ENCODE measurements at regions not wholly inside any gene's neighbourhood (a gene's known extent, or its start where the extent isn't known, plus 50 kb on each side); places are given as distances from the start of the nearest gene placed in this dataset.

- TF ChIP-seq CTCF (IDR thresholded peaks at IDR 0.05; ENCODE audit: low read length) (no peak), EZH2 (IDR thresholded peaks at IDR 0.05; ENCODE audit: borderline replicate concordance, low read length) (no peak)
- Histone ChIP-seq H3K9ac (ENCODE audit: low read length) (no peak overlapping the region), H3K4me1 (ENCODE audit: insufficient read depth, low read length, severe bottlenecking) (no peaks in the 10 kb centered on the region), H3K27ac (ENCODE audit: low read depth, low read length, poor library complexity, severe bottlenecking) (no peak overlapping the region), H3K27me3 (ENCODE audit: insufficient read depth, low read length) (no peaks in the 10 kb centered on the region), H3K9me2 (ENCODE audit: low read depth, low read length) (no peaks in the 10 kb centered on the region), H3K9me3 (ENCODE audit: low read length) (no peaks in the 10 kb centered on the region), H3K4me2 (ENCODE audit: low read length) (no peak overlapping the region), H3K79me2 (ENCODE audit: insufficient read depth, low read length) (no peaks in the 10 kb centered on the region), H3K36me3 (ENCODE audit: insufficient read depth, low read length) (no peaks in the 10 kb centered on the region), H3F3A (ENCODE audit: insufficient read depth, low read length) (no peaks in the 10 kb centered on the region), H3K4me3 (ENCODE audit: low read depth, low read length, poor library complexity, severe bottlenecking) (no peak overlapping the region), H4K20me1 (ENCODE audit: insufficient read depth, low read length) (no peaks in the 10 kb centered on the region), H2AFZ (ENCODE audit: low read length) (no peak overlapping the region)
Measured at GRCh38 chr20:4375881-4376280, 126.8 kb upstream of the ADRA1D start.

GRCh38 chr20:4373454-4373853 is 124.4 kb upstream of the ADRA1D start:
- no peaks in the 10 kb centered on the region for H3K9me3 ChIP-seq (ENCODE audit: low read length)
- no peak overlapping the region for H3K27ac ChIP-seq (ENCODE audit: low read depth, low read length, poor library complexity, severe bottlenecking)
- no peak overlapping the region for H2AFZ ChIP-seq (ENCODE audit: low read length)
- no peak overlapping the region for H3K4me3 ChIP-seq (ENCODE audit: low read depth, low read length, poor library complexity, severe bottlenecking)
- no peaks in the 10 kb centered on the region for H3K27me3 ChIP-seq (ENCODE audit: insufficient read depth, low read length)
- no peaks in the 10 kb centered on the region for H3K9me2 ChIP-seq (ENCODE audit: low read depth, low read length)
- no peaks in the 10 kb centered on the region for H3K36me3 ChIP-seq (ENCODE audit: insufficient read depth, low read length)
- H3K4me2 ChIP-seq (ENCODE audit: low read length), result no peak overlapping the region
- H3K9ac ChIP-seq (ENCODE audit: low read length), result no peak overlapping the region
- no peaks in the 10 kb centered on the region for H3K4me1 ChIP-seq (ENCODE audit: insufficient read depth, low read length, severe bottlenecking)
- no peaks in the 10 kb centered on the region for H3K79me2 ChIP-seq (ENCODE audit: insufficient read depth, low read length)
- no peaks in the 10 kb centered on the region for H4K20me1 ChIP-seq (ENCODE audit: insufficient read depth, low read length)
- TF ChIP-seq CTCF (IDR thresholded peaks at IDR 0.05; ENCODE audit: low read length) (no peak), EZH2 (IDR thresholded peaks at IDR 0.05; ENCODE audit: borderline replicate concordance, low read length) (no peak)
- no peaks in the 10 kb centered on the region for H3F3A ChIP-seq (ENCODE audit: insufficient read depth, low read length)

GRCh38 chr20:4371623-4372251 is 122.7 kb upstream of the ADRA1D start:
- Histone ChIP-seq H3K4me2 (ENCODE audit: low read length) (no peak overlapping the region), H3K36me3 (ENCODE audit: insufficient read depth, low read length) (no peaks in the 10 kb centered on the region)
- TF ChIP-seq EZH2 (IDR thresholded peaks at IDR 0.05; ENCODE audit: borderline replicate concordance, low read length) (no peak), CTCF (IDR thresholded peaks at IDR 0.05; ENCODE audit: low read length) (no peak)

More at GRCh38 chr20:4371623-4372251, 122.7 kb upstream of the ADRA1D start:
- no peaks in the 10 kb centered on the region for H3K9me3 ChIP-seq (ENCODE audit: low read length)
- no peak overlapping the region for H3K4me3 ChIP-seq (ENCODE audit: low read depth, low read length, poor library complexity, severe bottlenecking)
- no peaks in the 10 kb centered on the region for H3K4me1 ChIP-seq (ENCODE audit: insufficient read depth, low read length, severe bottlenecking)
- no peak overlapping the region for H3K9ac ChIP-seq (ENCODE audit: low read length)
- no peaks in the 10 kb centered on the region for H3K9me2 ChIP-seq (ENCODE audit: low read depth, low read length)
- H3K27ac ChIP-seq (ENCODE audit: low read depth, low read length, poor library complexity, severe bottlenecking), result no peak overlapping the region
- no peaks in the 10 kb centered on the region for H3K27me3 ChIP-seq (ENCODE audit: insufficient read depth, low read length)
- no peaks in the 10 kb centered on the region for H3F3A ChIP-seq (ENCODE audit: insufficient read depth, low read length)
- no peaks in the 10 kb centered on the region for H3K79me2 ChIP-seq (ENCODE audit: insufficient read depth, low read length)
- no peak overlapping the region for H2AFZ ChIP-seq (ENCODE audit: low read length)
- no peaks in the 10 kb centered on the region for H4K20me1 ChIP-seq (ENCODE audit: insufficient read depth, low read length)
